A673 (cell line): ENCODE measurements at regions not wholly inside any gene's neighbourhood (a gene's known extent, or its start where the extent isn't known, plus 50 kb on each side); places are given as distances from the start of the nearest gene placed in this dataset.

ENCODE experiments used
- BruUV-seq: library from RNA; stranded (reverse); fragments of 400-500 nt; replicated peaks from 2 replicates; lab custom pipeline; 2021; lab: Mats Ljungman, UMichigan
- CTCF ChIA-PET: fragments of 300-600 bp; sonication (Branson Sonifier 250); formaldehyde crosslinking; loops from one replicate; lab custom pipeline; 2022; ENCODE audit warnings: antibody characterized with exemption; lab: Charles Lee
- POLR2A ChIA-PET: fragments of 300-600 bp; sonication (Branson Sonifier 250); formaldehyde crosslinking; loops from one replicate; lab custom pipeline; 2022; ENCODE audit warnings: antibody characterized with exemption; ENCODE audit not compliant: low non-redundant PET; lab: Charles Lee
- DNase-seq: peaks from one replicate; pipeline ENCODE4 v3.0.0-alpha.2; 2015; ENCODE audit warnings: low spot score
- H3K27ac ChIP-seq: fragments of 200-600 bp; sonication (generic); 2 replicates; pipeline ENCODE4 v1.5.1; 2016; ENCODE audit warnings: mixed run types, low read depth, mild to moderate bottlenecking, mixed read lengths, antibody characterized with exemption, low read length; ENCODE audit not compliant: poor library complexity, severe bottlenecking
- H3K27me3 ChIP-seq: fragments of 200-600 bp; sonication (generic); replicated peaks from 2 replicates; pipeline ENCODE4 v1.6.1; 2017; ENCODE audit warnings: mixed run types, low read depth, mild to moderate bottlenecking, mixed read lengths, antibody characterized with exemption, low read length; ENCODE audit not compliant: insufficient read depth, poor library complexity
- H3K36me3 ChIP-seq: fragments of 200-600 bp; sonication (generic); 2 replicates; pipeline ENCODE4 v1.6.1; 2016; ENCODE audit warnings: mixed run types, mild to moderate bottlenecking, mixed read lengths, antibody characterized with exemption, low read length; ENCODE audit not compliant: insufficient read depth, poor library complexity, severe bottlenecking
- H3K4me1 ChIP-seq: fragments of 200-600 bp; sonication (generic); 2 replicates; pipeline ENCODE4 v1.6.1; 2017; ENCODE audit warnings: mixed run types, mild to moderate bottlenecking, mixed read lengths, antibody characterized with exemption, low read length; ENCODE audit not compliant: insufficient read depth, poor library complexity, severe bottlenecking
- H3K4me3 ChIP-seq: fragments of 200-600 bp; sonication (generic); 2 replicates; pipeline ENCODE4 v1.5.1; 2016; ENCODE audit warnings: low read depth, mixed run types, mild to moderate bottlenecking, mixed read lengths, low read length; ENCODE audit not compliant: poor library complexity, severe bottlenecking
- H3K9me3 ChIP-seq: fragments of 200-600 bp; sonication (generic); 2 replicates; pipeline ENCODE4 v1.6.1; 2016; ENCODE audit warnings: mixed run types, low read depth, mild to moderate bottlenecking, mixed read lengths, antibody characterized with exemption, low read length; ENCODE audit not compliant: poor library complexity, severe bottlenecking
- EZH2 ChIP-seq: fragments of 200-600 bp; sonication (generic); IDR thresholded peaks from 2 replicates; pipeline ENCODE4 v1.6.1; 2017; ENCODE audit warnings: borderline replicate concordance, low read depth, mild to moderate bottlenecking, mixed read lengths, antibody characterized with exemption, low read length; ENCODE audit not compliant: poor library complexity, severe bottlenecking
- intact Hi-C: fragments of 100-400 bp; cut with micrococcal nuclease; formaldehyde crosslinking; loops from one replicate; pipeline ENCODE4 v1.10.0; 2022; ENCODE audit not compliant: unreplicated experiment
- TF ChIP-seq, protein P1 (sequence below): fragments of 300-800, 200-600 bp; sonication (generic); conservative IDR thresholded peaks from 2 replicates; pipeline ENCODE4 v1.5.1; 2017; ENCODE audit warnings: low read depth, mild to moderate bottlenecking, antibody characterized with exemption, low read length, moderate library complexity, mixed read lengths

DNA sequence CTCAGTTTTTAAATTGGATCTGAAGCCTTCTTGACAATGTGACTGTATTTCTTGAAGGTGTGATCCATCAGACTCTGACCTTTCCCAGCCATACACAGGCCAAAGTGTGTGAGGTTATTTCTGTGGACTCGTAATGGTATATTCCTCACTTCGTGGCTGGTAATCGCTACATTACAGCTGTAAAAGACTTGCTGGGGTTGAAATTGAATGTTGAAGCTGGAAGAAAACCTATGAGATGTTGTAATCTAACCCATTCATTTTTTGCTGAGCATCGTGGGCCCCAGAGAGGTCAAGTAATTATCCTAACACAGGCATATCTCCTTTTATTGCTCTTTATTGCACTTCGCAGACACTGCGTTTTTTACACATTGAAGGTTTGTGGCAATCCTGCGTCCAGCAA is 405.6 kb upstream of the ZP4 start:
- ChIA-PET POLR2A (no interaction called here), CTCF (no interaction called here)
- intact Hi-C loops, result no loop called here
- Histone ChIP-seq H3K4me3 (no peak overlapping the region), H3K9me3 (no peaks in the 10 kb centered on the region), H3K4me1 (no peaks in the 10 kb centered on the region), H3K36me3 (no peaks in the 10 kb centered on the region), H3K27me3 (no peaks in the 10 kb centered on the region), H3K27ac (no peak overlapping the region)
- no TSS peak for BruUV-seq
- DNase-seq, result no peak
- no peak for TF ChIP-seq EZH2
- TF ChIP-seq, protein P1, sequence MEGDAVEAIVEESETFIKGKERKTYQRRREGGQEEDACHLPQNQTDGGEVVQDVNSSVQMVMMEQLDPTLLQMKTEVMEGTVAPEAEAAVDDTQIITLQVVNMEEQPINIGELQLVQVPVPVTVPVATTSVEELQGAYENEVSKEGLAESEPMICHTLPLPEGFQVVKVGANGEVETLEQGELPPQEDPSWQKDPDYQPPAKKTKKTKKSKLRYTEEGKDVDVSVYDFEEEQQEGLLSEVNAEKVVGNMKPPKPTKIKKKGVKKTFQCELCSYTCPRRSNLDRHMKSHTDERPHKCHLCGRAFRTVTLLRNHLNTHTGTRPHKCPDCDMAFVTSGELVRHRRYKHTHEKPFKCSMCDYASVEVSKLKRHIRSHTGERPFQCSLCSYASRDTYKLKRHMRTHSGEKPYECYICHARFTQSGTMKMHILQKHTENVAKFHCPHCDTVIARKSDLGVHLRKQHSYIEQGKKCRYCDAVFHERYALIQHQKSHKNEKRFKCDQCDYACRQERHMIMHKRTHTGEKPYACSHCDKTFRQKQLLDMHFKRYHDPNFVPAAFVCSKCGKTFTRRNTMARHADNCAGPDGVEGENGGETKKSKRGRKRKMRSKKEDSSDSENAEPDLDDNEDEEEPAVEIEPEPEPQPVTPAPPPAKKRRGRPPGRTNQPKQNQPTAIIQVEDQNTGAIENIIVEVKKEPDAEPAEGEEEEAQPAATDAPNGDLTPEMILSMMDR, result no peak

DNA sequence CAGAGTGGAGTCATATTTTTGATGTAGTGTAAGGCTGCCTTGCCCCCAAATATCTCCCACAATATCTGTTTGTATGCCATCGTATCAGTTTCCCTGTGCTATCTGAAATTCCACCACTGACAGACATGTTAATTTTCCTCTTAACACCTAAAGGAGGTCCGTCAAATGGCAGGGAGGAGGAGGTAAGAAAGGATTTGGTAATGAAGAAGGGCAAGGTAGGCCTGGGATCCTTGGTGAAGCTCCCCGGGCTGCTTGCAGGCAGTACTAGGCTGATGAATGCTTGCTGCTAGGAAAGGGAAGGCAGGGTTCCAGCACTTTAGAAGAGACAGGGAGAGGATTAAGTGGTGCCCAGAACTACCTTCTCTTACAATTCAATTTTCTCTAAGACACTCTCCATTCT is 402.4 kb upstream of the ZP4 start:
- POLR2A ChIA-PET, result no interaction called here
- H3K27ac ChIP-seq, result no peak overlapping the region
- CTCF ChIA-PET, result no interaction called here
- no peaks in the 10 kb centered on the region for H3K4me1 ChIP-seq
- BruUV-seq, result no TSS peak
- intact Hi-C loops, result no loop called here
- no peaks in the 10 kb centered on the region for H3K9me3 ChIP-seq
- H3K27me3 ChIP-seq, result no peaks in the 10 kb centered on the region
- no peak for DNase-seq
- TF ChIP-seq EZH2, result no peak
- TF ChIP-seq, protein P1, result no peak
- no peak overlapping the region for H3K4me3 ChIP-seq
- no peaks in the 10 kb centered on the region for H3K36me3 ChIP-seq

DNA sequence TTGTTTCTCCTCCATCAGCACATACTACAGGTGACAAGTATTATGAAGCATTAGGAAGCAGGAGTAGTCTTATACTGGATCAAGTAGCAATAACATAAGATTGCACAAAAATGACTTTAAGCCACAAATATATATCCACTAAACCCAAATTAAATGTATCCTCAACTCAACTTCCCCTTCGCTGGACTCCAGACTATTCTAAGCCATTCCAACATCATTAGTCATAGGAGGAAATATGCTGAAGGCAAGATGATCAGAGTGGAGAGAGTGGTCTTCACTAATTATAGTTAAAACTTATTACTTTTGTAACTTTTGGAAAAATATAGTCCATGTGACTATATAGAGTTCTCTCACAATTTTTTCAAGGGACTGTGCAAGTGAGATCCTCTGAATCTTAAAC is 390.7 kb upstream of the ZP4 start:
- POLR2A ChIA-PET, result no interaction called here
- Histone ChIP-seq H3K4me1 (no peaks in the 10 kb centered on the region), H3K9me3 (no peaks in the 10 kb centered on the region), H3K36me3 (no peaks in the 10 kb centered on the region), H3K4me3 (no peak overlapping the region), H3K27me3 (no peaks in the 10 kb centered on the region), H3K27ac (no peak overlapping the region)
- no TSS peak for BruUV-seq
- CTCF ChIA-PET, result no interaction called here
- intact Hi-C loops, result no loop called here
- no peak for TF ChIP-seq EZH2
- TF ChIP-seq, protein P1, result no peak
- no peak for DNase-seq
